Endothelial cell of umbilical vein (primary cell): ENCODE measurements at regions not wholly inside any gene's neighbourhood (a gene's known extent, or its start where the extent isn't known, plus 50 kb on each side); places are given as distances from the start of the nearest gene placed in this dataset.
"Not testable (repeated sequence)": the region's sequence is repeated elsewhere in the genome, so short reads cannot be mapped to it uniquely, and the experiment has no call there.

Source experiments
- BruUV-seq: library from RNA; stranded (reverse); fragments of 400-500 nt; replicated peaks from 2 replicates; lab custom pipeline; 2021; lab: Mats Ljungman, UMichigan
- CTCF ChIA-PET: fragments of 300-600, 350-600 bp; sonication (Branson Sonifier 250); formaldehyde crosslinking; loops from one replicate; lab custom pipeline; 2021; ENCODE audit warnings: antibody characterized with exemption, inconsistent platforms; lab: Charles Lee
- POLR2A ChIA-PET: fragments of 300-600, 350-600 bp; sonication (Branson Sonifier 250); formaldehyde crosslinking; loops from one replicate; lab custom pipeline; 2021; ENCODE audit warnings: antibody characterized with exemption, inconsistent platforms; lab: Charles Lee
- DNase-seq: peaks from one replicate; pipeline ENCODE4 v3.0.0-alpha.2; 2011; ENCODE audit warnings: low read depth, low spot score
- FAIRE-seq: peaks from 2 replicates; lab custom pipeline; 2011; peaks lifted over from hg19 to GRCh38; lab: Jason Lieb, UNC
- H2AFZ ChIP-seq: 2 replicates; pipeline ENCODE4 v1.6.0; 2012; ENCODE audit warnings: low read depth, low read length, control low read depth, inconsistent platforms
- H3K27ac ChIP-seq: 2 replicates; pipeline ENCODE4 v1.5.1; 2011; ENCODE audit warnings: low read depth, mild to moderate bottlenecking, control low read depth, low read length, moderate library complexity; ENCODE audit not compliant: insufficient read depth
- H3K27me3 ChIP-seq, 2 experiments: 2 replicates each; pipeline versions ENCODE4 v1.6.0 to v1.6.1; 2011; ENCODE audit warnings: low read length in 2 of 2, mixed read lengths in 1 of 2; ENCODE audit not compliant: control insufficient read depth in 2 of 2, insufficient read depth in 2 of 2
- H3K36me3 ChIP-seq, 2 experiments: 2 replicates in 1 of 2; 3 replicates in 1 of 2; pipeline ENCODE4 v1.5.1; 2011; ENCODE audit warnings: low read length in 2 of 2, mild to moderate bottlenecking in 1 of 2, moderate library complexity in 1 of 2; ENCODE audit not compliant: control insufficient read depth in 2 of 2, insufficient read depth in 2 of 2; ENCODE audit errors: extremely low read depth in 1 of 2
- H3K4me1 ChIP-seq: 3 replicates; pipeline ENCODE4 v1.5.1; 2011; ENCODE audit warnings: mild to moderate bottlenecking, low read length; ENCODE audit not compliant: control insufficient read depth, insufficient read depth; ENCODE audit errors: extremely low read depth
- H3K4me2 ChIP-seq: 2 replicates; pipeline ENCODE4 v1.6.1; 2011; ENCODE audit warnings: low read length, control low read depth, mixed read lengths; ENCODE audit not compliant: insufficient read depth
- H3K4me3 ChIP-seq, 3 experiments: fragments of 200-600 bp in 1 of 3; sonication (generic), shearing (Covaris generic) in 1 of 3; replicated peaks in 1 of 3; 2 replicates each; pipeline ENCODE4 v1.5.1; 2011 to 2016; ENCODE audit warnings: control low read depth in 3 of 3, low read length in 3 of 3, mild to moderate bottlenecking in 2 of 3, inconsistent platforms in 1 of 3, low read depth in 1 of 3, moderate library complexity in 1 of 3; ENCODE audit not compliant: insufficient read depth in 1 of 3
- H3K79me2 ChIP-seq: 2 replicates; pipeline ENCODE4 v1.6.0; 2012; ENCODE audit warnings: low read length, inconsistent platforms; ENCODE audit not compliant: control insufficient read depth, insufficient read depth
- H3K9ac ChIP-seq: replicated peaks from 2 replicates; pipeline ENCODE3; 2011; ENCODE audit warnings: low read length, control low read depth; ENCODE audit not compliant: insufficient read depth; ENCODE audit errors: extremely low read depth
- H3K9me1 ChIP-seq: replicated peaks from 3 replicates; pipeline ENCODE4 v1.6.0; 2011; ENCODE audit warnings: mild to moderate bottlenecking, low read length; ENCODE audit not compliant: control insufficient read depth, insufficient read depth; ENCODE audit errors: extremely low read depth
- H3K9me3 ChIP-seq: replicated peaks from 2 replicates; pipeline ENCODE4 v1.5.1; 2012; ENCODE audit warnings: low read length, inconsistent platforms; ENCODE audit not compliant: control insufficient read depth, insufficient read depth
- H4K20me1 ChIP-seq: replicated peaks from 2 replicates; pipeline ENCODE3; 2011; ENCODE audit warnings: mild to moderate bottlenecking, low read length; ENCODE audit not compliant: control insufficient read depth, insufficient read depth; ENCODE audit errors: extremely low read depth
- CTCF ChIP-seq, 2 donors: IDR thresholded peaks; 1 replicate in 1 of 2; 2 replicates in 1 of 2; pipeline ENCODE4 v1.5.1; 2011; ENCODE audit warnings: low read length in 2 of 2, mild to moderate bottlenecking in 2 of 2, moderate library complexity in 2 of 2, control low read depth in 1 of 2, inconsistent platforms in 1 of 2, low read depth in 1 of 2; ENCODE audit not compliant: insufficient read depth in 1 of 2; ENCODE audit errors: extremely low read depth in 1 of 2
- EZH2 ChIP-seq: IDR thresholded peaks from 2 replicates; pipeline ENCODE4 v1.6.1; 2012; ENCODE audit warnings: borderline replicate concordance, low read depth, mild to moderate bottlenecking, moderate library complexity, low read length, inconsistent platforms; ENCODE audit not compliant: severe bottlenecking
- FOS ChIP-seq: IDR thresholded peaks from 2 replicates; pipeline ENCODE4 v1.6.1; 2011; ENCODE audit warnings: mild to moderate bottlenecking, low read length, moderate library complexity, borderline replicate concordance; ENCODE audit not compliant: insufficient read depth
- GATA2 ChIP-seq: IDR thresholded peaks from 2 replicates; pipeline ENCODE4 v1.7.0; 2011; ENCODE audit warnings: low read depth, mild to moderate bottlenecking, moderate library complexity, mixed read lengths, low read length; ENCODE audit not compliant: insufficient read length, insufficient read depth
- JUN ChIP-seq: IDR thresholded peaks from 2 replicates; pipeline ENCODE4 v1.6.1; 2011; ENCODE audit warnings: borderline replicate concordance, low read depth; ENCODE audit not compliant: insufficient read length, insufficient read depth
- MAX ChIP-seq: IDR thresholded peaks from 2 replicates; pipeline ENCODE4 v1.6.1; 2011; ENCODE audit not compliant: insufficient read depth, insufficient read length
- MYC ChIP-seq: IDR thresholded peaks from one replicate; pipeline ENCODE4 v1.6.1; 2011; ENCODE audit warnings: mild to moderate bottlenecking, low read depth, low read length
- POLR2A ChIP-seq: IDR thresholded peaks from 2 replicates; pipeline ENCODE4 v1.6.1; 2012; ENCODE audit warnings: low read depth, mild to moderate bottlenecking, control low read depth, low read length
- POLR2AphosphoS5 ChIP-seq: IDR thresholded peaks from 2 replicates; pipeline ENCODE4 v1.6.1; 2012; ENCODE audit warnings: low read depth, mild to moderate bottlenecking, control low read depth, low read length, moderate library complexity; ENCODE audit not compliant: insufficient read depth
- dilution Hi-C: fragments of 300-500 bp; cut with MboI; formaldehyde crosslinking; loops from one replicate; pipeline ENCODE4 v1.15.0; 2019; ENCODE audit warnings: low sequenced_read_pairs; ENCODE audit not compliant: extremely low pct_ligation_motif_present
- intact Hi-C: fragments of 100-400 bp; cut with micrococcal nuclease; formaldehyde crosslinking; loops from one replicate; pipeline ENCODE4 v1.10.0; 2022

DNA sequence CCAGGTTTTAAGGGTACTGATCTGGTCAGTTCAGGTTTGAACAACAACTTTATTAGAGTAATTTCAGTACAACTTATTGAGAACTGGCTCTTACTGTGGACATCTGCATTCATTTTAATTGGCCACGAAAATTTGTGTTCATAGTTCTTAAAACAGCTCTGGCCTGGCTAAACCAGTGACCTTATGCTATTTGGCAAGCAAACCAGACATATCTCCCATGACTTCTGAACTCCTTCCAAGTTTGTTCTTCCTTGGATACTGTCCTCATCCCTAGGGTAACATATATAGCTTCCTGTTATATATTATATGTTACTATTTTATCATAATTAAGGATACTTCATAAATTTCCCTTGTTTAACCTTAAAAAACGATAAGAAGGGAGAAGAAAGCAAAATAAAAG is 841.9 kb downstream of the TRAM1L1 start:
- H3K4me3 ChIP-seq, result no peak overlapping the region
- ChIA-PET POLR2A (no interaction called here), CTCF (no interaction called here)
- no peaks in the 10 kb centered on the region for H3K9me3 ChIP-seq
- FAIRE-seq (no peak), DNase-seq (no peak)
- no peaks in the 10 kb centered on the region for H3K79me2 ChIP-seq
- H3K9me1 ChIP-seq, result no peaks in the 10 kb centered on the region
- no peak overlapping the region for H2AFZ ChIP-seq
- no peaks in the 10 kb centered on the region for H3K36me3 ChIP-seq
- H4K20me1 ChIP-seq, result no peaks in the 10 kb centered on the region
- H3K4me2 ChIP-seq, result no peak overlapping the region
- dilution Hi-C loops, result no loop called here
- no TSS peak for BruUV-seq
- no peak overlapping the region for H3K9ac ChIP-seq
- no peaks in the 10 kb centered on the region for H3K27me3 ChIP-seq
- TF ChIP-seq POLR2A, result no peak
- no peak for TF ChIP-seq POLR2AphosphoS5
- no peak for TF ChIP-seq MYC
- H3K4me1 ChIP-seq, result no peaks in the 10 kb centered on the region
- intact Hi-C loops, result no loop called here
- H3K27ac ChIP-seq, result no peak overlapping the region

DNA sequence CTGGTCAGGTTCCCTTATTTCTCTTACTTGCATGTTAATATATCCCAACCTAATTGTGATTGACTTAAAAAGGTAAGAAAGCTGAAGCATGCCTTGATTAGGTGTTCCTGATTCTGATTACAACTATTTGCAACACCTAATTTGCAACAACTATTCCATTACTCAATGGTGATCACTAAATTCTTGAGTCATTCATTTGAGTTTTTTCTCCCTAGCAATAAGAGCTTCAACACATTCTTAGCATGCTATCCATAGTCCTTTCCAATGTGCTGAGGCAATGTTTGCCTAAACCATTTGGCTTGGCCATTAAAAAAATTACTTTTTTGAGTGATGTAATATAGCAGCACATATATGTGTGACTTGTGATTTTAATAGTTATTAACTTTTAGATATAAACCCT is 851.4 kb downstream of the TRAM1L1 start:
- dilution Hi-C loops (no loop called here), intact Hi-C loops (no loop called here)
- no peak overlapping the region for H2AFZ ChIP-seq
- H3K4me1 ChIP-seq, result no peaks in the 10 kb centered on the region
- H3K27ac ChIP-seq, result no peak overlapping the region
- H3K9ac ChIP-seq, result no peak overlapping the region
- DNase-seq (no peak), FAIRE-seq (no peak)
- H3K36me3 ChIP-seq, result no peaks in the 10 kb centered on the region
- no peaks in the 10 kb centered on the region for H3K79me2 ChIP-seq
- no TSS peak for BruUV-seq
- H3K4me2 ChIP-seq, result no peak overlapping the region
- no peaks in the 10 kb centered on the region for H3K9me3 ChIP-seq
- no peak for TF ChIP-seq MAX
- no peak for TF ChIP-seq POLR2AphosphoS5
- no peak for TF ChIP-seq JUN
- TF ChIP-seq POLR2A, result no peak
- no peak for TF ChIP-seq GATA2
- no peak for TF ChIP-seq MYC
- no peak for TF ChIP-seq EZH2
- TF ChIP-seq CTCF (IDR thresholded peaks at IDR 0.05; ENCODE audit: extremely low read depth in 1 of 2, insufficient read depth in 1 of 2, low read depth in 1 of 2, low read length in 2 of 2), result no peak
- TF ChIP-seq FOS, result no peak
- H4K20me1 ChIP-seq, result no peaks in the 10 kb centered on the region
- H3K27me3 ChIP-seq, result no peaks in the 10 kb centered on the region
- H3K9me1 ChIP-seq, result no peaks in the 10 kb centered on the region
- H3K4me3 ChIP-seq, result no peak overlapping the region
- ChIA-PET POLR2A (no interaction called here), CTCF (interaction anchor here (1.0 to 1.3 kb wide), 2 partner anchors 9 to 33 kb away, joined by 3 read pairs; no protein-coding TSS in a partner anchor)

GRCh38 chr4:116231999-116232398 is 853.4 kb downstream of the TRAM1L1 start:
- intact Hi-C loops, BruUV-seq, DNase-seq, H2AFZ ChIP-seq, H3K27ac ChIP-seq, H3K9ac ChIP-seq, H3K36me3 ChIP-seq, CTCF ChIA-PET, POLR2A ChIA-PET, H3K4me2 ChIP-seq, FAIRE-seq, H3K9me1 ChIP-seq, dilution Hi-C loops, H3K27me3 ChIP-seq, H3K4me3 ChIP-seq, H3K4me1 ChIP-seq, H3K9me3 ChIP-seq, H4K20me1 ChIP-seq, H3K79me2 ChIP-seq: not testable (repeated sequence)
